HG03159 (cell line): ENCODE measurements at regions not wholly inside any gene's neighbourhood (a gene's known extent, or its start where the extent isn't known, plus 50 kb on each side); places are given as distances from the start of the nearest gene placed in this dataset.

ENCODE experiments used
- ATAC-seq: cut with Tn5 transposase; IDR thresholded peaks from one replicate; pipeline ENCODE4 v1.9.1; 2021; ENCODE audit warnings: mild to moderate bottlenecking, moderate library complexity; ENCODE audit not compliant: unreplicated experiment

- no peak for ATAC-seq
Observed at GRCh38 chr7:145681159-145681558, 435.4 kb upstream of the CNTNAP2 start.

- no peak for ATAC-seq
Observed at GRCh38 chr7:145665499-145666258, 450.9 kb upstream of the CNTNAP2 start.

- no peak for ATAC-seq
Observed at GRCh38 chr7:145655666-145656065, 460.9 kb upstream of the CNTNAP2 start.

GRCh38 chr7:145645135-145645515 is 471.5 kb upstream of the CNTNAP2 start:
- ATAC-seq, result no peak

- ATAC-seq, result no peak
Observed at GRCh38 chr7:145644426-145645134, 472.0 kb upstream of the CNTNAP2 start.

- ATAC-seq, result no peak
Observed at GRCh38 chr7:145643981-145644380, 472.6 kb upstream of the CNTNAP2 start.

GRCh38 chr7:145633513-145633912 is 483.1 kb upstream of the CNTNAP2 start:
- no peak for ATAC-seq

- no peak for ATAC-seq
Observed at GRCh38 chr7:145624618-145625017, 492.0 kb upstream of the CNTNAP2 start.

GRCh38 chr7:145605963-145606362 is 510.6 kb upstream of the CNTNAP2 start:
- no peak for ATAC-seq

GRCh38 chr7:145599376-145599775 is 517.2 kb upstream of the CNTNAP2 start:
- no peak for ATAC-seq

- no peak for ATAC-seq
Observed at GRCh38 chr7:145584401-145584800, 532.2 kb upstream of the CNTNAP2 start.

- ATAC-seq, result no peak
Observed at GRCh38 chr7:145582742-145583303, 533.8 kb upstream of the CNTNAP2 start.

- no peak for ATAC-seq
Observed at GRCh38 chr7:145557805-145558204, 558.8 kb upstream of the CNTNAP2 start.

GRCh38 chr7:145543242-145543641 is 573.4 kb upstream of the CNTNAP2 start:
- no peak for ATAC-seq

GRCh38 chr7:145539910-145540309 is 576.7 kb upstream of the CNTNAP2 start:
- no peak for ATAC-seq

- ATAC-seq, result no peak
Observed at GRCh38 chr7:145534301-145534700, 582.3 kb upstream of the CNTNAP2 start.

GRCh38 chr7:145520284-145520683 is 596.3 kb upstream of the CNTNAP2 start:
- no peak for ATAC-seq

GRCh38 chr7:145511004-145511403 is 605.6 kb upstream of the CNTNAP2 start:
- no peak for ATAC-seq

- ATAC-seq, result no peak
Observed at GRCh38 chr7:145497911-145498525, 618.6 kb upstream of the CNTNAP2 start.

- ATAC-seq, result no peak
Observed at GRCh38 chr7:145490356-145490755, 626.2 kb upstream of the CNTNAP2 start.

GRCh38 chr7:145489609-145490008 is 627.0 kb upstream of the CNTNAP2 start:
- no peak for ATAC-seq

- no peak for ATAC-seq
Observed at GRCh38 chr7:145488816-145489215, 627.8 kb upstream of the CNTNAP2 start.
